GM06990 (cell line): ENCODE measurements at regions not wholly inside any gene's neighbourhood (a gene's known extent, or its start where the extent isn't known, plus 50 kb on each side); places are given as distances from the start of the nearest gene placed in this dataset.
A peak's percentile ranks its signal among the peaks of the same experiment; 100 is the strongest.

Source experiments
- DNase-seq: peaks from one replicate; pipeline ENCODE4 v3.0.0-alpha.2; 2011; ENCODE audit not compliant: insufficient read length; ENCODE audit errors: extremely low read depth
- H3K27me3 ChIP-seq: replicated peaks from 2 replicates; pipeline ENCODE4 v1.6.0; 2011; ENCODE audit warnings: low read length; ENCODE audit not compliant: control insufficient read depth, insufficient read depth
- H3K36me3 ChIP-seq: 2 replicates; pipeline ENCODE4 v1.5.1; 2011; ENCODE audit warnings: low read length; ENCODE audit not compliant: control insufficient read depth, insufficient read depth
- H3K4me3 ChIP-seq: replicated peaks from 2 replicates; pipeline ENCODE4 v1.5.1; 2011; ENCODE audit warnings: low read depth, mild to moderate bottlenecking, control low read depth, low read length
- CTCF ChIP-seq: IDR thresholded peaks from 2 replicates; pipeline ENCODE4 v1.5.1; 2011; ENCODE audit warnings: low read length, control low read depth, mild to moderate bottlenecking, inconsistent platforms; ENCODE audit not compliant: insufficient read depth, poor library complexity, severe bottlenecking

GRCh38 chr6:28600245-28600644 is 74.6 kb downstream of the GPX5 start:
- no peak for TF ChIP-seq CTCF
- no peak for DNase-seq

GRCh38 chr6:28603891-28604290 is 78.2 kb downstream of the GPX5 start:
- no peak for TF ChIP-seq CTCF
- no peak for DNase-seq
- Histone ChIP-seq H3K27me3 (no peaks in the 10 kb centered on the region), H3K4me3 (no peak overlapping the region), H3K36me3 (no peaks in the 10 kb centered on the region)

More at GRCh38 chr6:28600245-28600644, 74.6 kb downstream of the GPX5 start:
- Histone ChIP-seq H3K4me3 (no peak overlapping the region), H3K36me3 (no peaks in the 10 kb centered on the region), H3K27me3 (no peaks in the 10 kb centered on the region)

- Histone ChIP-seq H3K27me3 (no peaks in the 10 kb centered on the region), H3K4me3 (peak overlapping the region; percentile 51), H3K36me3 (no peaks in the 10 kb centered on the region)
- TF ChIP-seq CTCF = peak; percentile 15
- DNase-seq = peak; percentile 59
These were observed 81.0 kb downstream of the GPX5 start for GRCh38 chr6:28606424-28607391.

GRCh38 chr6:28607990-28608389 is 82.3 kb downstream of the GPX5 start:
- Histone ChIP-seq H3K4me3 (no peak overlapping the region), H3K36me3 (no peaks in the 10 kb centered on the region), H3K27me3 (no peaks in the 10 kb centered on the region)
- DNase-seq = no peak
- TF ChIP-seq CTCF = no peak

- Histone ChIP-seq H3K4me3 (no peak overlapping the region), H3K36me3 (no peaks in the 10 kb centered on the region), H3K27me3 (no peaks in the 10 kb centered on the region)
- DNase-seq = no peak
- TF ChIP-seq CTCF = no peak
These were observed 84.0 kb downstream of the GPX5 start for GRCh38 chr6:28609672-28610071.
